ENCODE measurements at regions not wholly inside any gene's neighbourhood (a gene's known extent, or its start where the extent isn't known, plus 50 kb on each side); places are given as distances from the start of the nearest gene placed in this dataset.
"Not testable (repeated sequence)": the region's sequence is repeated elsewhere in the genome, so short reads cannot be mapped to it uniquely, and the experiment has no call there.

GRCh38 chr6:118739696-118740353, 88.4 kb upstream of the CEP85L start:
- peaks cover 16% of the 10 kb centered on the region for H3K4me1 Mint-ChIP-seq
- no peak for ATAC-seq
- H3K27ac Mint-ChIP-seq = no peak overlapping the region
- peaks cover 11% of the 10 kb centered on the region for H3K27me3 Mint-ChIP-seq
- H3K4me3 Mint-ChIP-seq = no peak overlapping the region
- no peaks in the 10 kb centered on the region for H3K9me3 ChIP-seq (ENCODE audit: control insufficient read depth, low read length, poor library complexity, severe bottlenecking)
- no peak for DNase-seq
- H3K36me3 Mint-ChIP-seq (ENCODE audit: low read depth) = peaks cover 5% of the 10 kb centered on the region

- peak overlapping the region; percentile 80 for H3K27ac Mint-ChIP-seq
- DNase-seq = no peak
- no peaks in the 10 kb centered on the region for H3K9me3 ChIP-seq (ENCODE audit: control insufficient read depth, low read length, poor library complexity, severe bottlenecking)
- H3K4me3 Mint-ChIP-seq = no peak overlapping the region
- ATAC-seq = no peak
- peaks cover 19% of the 10 kb centered on the region for H3K27me3 Mint-ChIP-seq
- H3K4me1 Mint-ChIP-seq = peaks cover 24% of the 10 kb centered on the region
- H3K36me3 Mint-ChIP-seq (ENCODE audit: low read depth) = peaks cover 5% of the 10 kb centered on the region
Measured at GRCh38 chr6:118736440-118736839, 85.0 kb upstream of the CEP85L start.

GRCh38 chr6:118735320-118735719, 83.9 kb upstream of the CEP85L start:
- peaks cover 24% of the 10 kb centered on the region for H3K4me1 Mint-ChIP-seq
- no peak overlapping the region for H3K4me3 Mint-ChIP-seq
- H3K27ac Mint-ChIP-seq = peak overlapping the region; percentile 80
- ATAC-seq (no peak), DNase-seq (no peak)
- H3K27me3 Mint-ChIP-seq = peaks cover 19% of the 10 kb centered on the region
- H3K9me3 ChIP-seq (ENCODE audit: control insufficient read depth, low read length, poor library complexity, severe bottlenecking) = no peaks in the 10 kb centered on the region
- H3K36me3 Mint-ChIP-seq (ENCODE audit: low read depth) = peaks cover 5% of the 10 kb centered on the region

- no peaks in the 10 kb centered on the region for H3K9me3 ChIP-seq (ENCODE audit: control insufficient read depth, low read length, poor library complexity, severe bottlenecking)
- peak in 1 of 3 donors; percentile 29 for DNase-seq
- Mint-ChIP-seq H3K4me1 (peaks cover 32% of the 10 kb centered on the region), H3K4me3 (peak overlapping the region; percentile 63), H3K27me3 (no peaks in the 10 kb centered on the region), H3K36me3 (ENCODE audit: low read depth) (peaks cover 2% of the 10 kb centered on the region), H3K27ac (peak overlapping the region; percentile 74)
- ATAC-seq = peak; percentile 85
Measured at GRCh38 chr6:118725944-118726343, 74.6 kb upstream of the CEP85L start.

- peak; percentile 27 for ATAC-seq
- peak overlapping the region; percentile 56 for H3K27ac Mint-ChIP-seq
- peaks cover 43% of the 10 kb centered on the region for H3K4me1 Mint-ChIP-seq
Measured at GRCh38 chr6:118724211-118724610, 72.8 kb upstream of the CEP85L start.

GRCh38 chr6:118722829-118723813, 71.7 kb upstream of the CEP85L start:
- no peak for ATAC-seq
- H3K4me3 Mint-ChIP-seq = no peak overlapping the region
- no peaks in the 10 kb centered on the region for H3K9me3 ChIP-seq (ENCODE audit: control insufficient read depth, low read length, poor library complexity, severe bottlenecking)
- H3K27ac Mint-ChIP-seq = no peak overlapping the region
- peaks cover 2% of the 10 kb centered on the region for H3K36me3 Mint-ChIP-seq (ENCODE audit: low read depth)
- peaks cover 42% of the 10 kb centered on the region for H3K4me1 Mint-ChIP-seq
- no peaks in the 10 kb centered on the region for H3K27me3 Mint-ChIP-seq
- DNase-seq = no peak

More at GRCh38 chr6:118724211-118724610, 72.8 kb upstream of the CEP85L start:
- peak overlapping the region; percentile 28 for H3K4me3 Mint-ChIP-seq
- no peaks in the 10 kb centered on the region for H3K9me3 ChIP-seq (ENCODE audit: control insufficient read depth, low read length, poor library complexity, severe bottlenecking)
- DNase-seq = no peak
- peaks cover 2% of the 10 kb centered on the region for H3K36me3 Mint-ChIP-seq (ENCODE audit: low read depth)
- no peaks in the 10 kb centered on the region for H3K27me3 Mint-ChIP-seq

GRCh38 chr6:118720125-118720473, 68.7 kb upstream of the CEP85L start:
- H3K4me3 Mint-ChIP-seq = peak overlapping the region; percentile 34
- H3K36me3 Mint-ChIP-seq (ENCODE audit: low read depth) = no peaks in the 10 kb centered on the region
- DNase-seq (no peak), ATAC-seq (no peak)
- peak overlapping the region; percentile 96 for H3K27ac Mint-ChIP-seq
- no peaks in the 10 kb centered on the region for H3K27me3 Mint-ChIP-seq
- H3K4me1 Mint-ChIP-seq = peaks cover 32% of the 10 kb centered on the region
- no peaks in the 10 kb centered on the region for H3K9me3 ChIP-seq (ENCODE audit: control insufficient read depth, low read length, poor library complexity, severe bottlenecking)

GRCh38 chr6:118719351-118720124, 68.1 kb upstream of the CEP85L start:
- Mint-ChIP-seq H3K36me3 (ENCODE audit: low read depth) (no peaks in the 10 kb centered on the region), H3K27me3 (no peaks in the 10 kb centered on the region), H3K4me1 (peaks cover 32% of the 10 kb centered on the region), H3K27ac (peak overlapping the region; percentile 96), H3K4me3 (peak overlapping the region; percentile 88)
- ATAC-seq (peak; percentile 79), DNase-seq (no peak)
- H3K9me3 ChIP-seq (ENCODE audit: control insufficient read depth, low read length, poor library complexity, severe bottlenecking) = no peaks in the 10 kb centered on the region

GRCh38 chr6:118718903-118719302, 67.5 kb upstream of the CEP85L start:
- Mint-ChIP-seq H3K36me3 (ENCODE audit: low read depth) (no peaks in the 10 kb centered on the region), H3K4me1 (peaks cover 27% of the 10 kb centered on the region), H3K4me3 (no peak overlapping the region), H3K27me3 (no peaks in the 10 kb centered on the region), H3K27ac (peak overlapping the region; percentile 96)
- ATAC-seq (no peak), DNase-seq (no peak)
- no peaks in the 10 kb centered on the region for H3K9me3 ChIP-seq (ENCODE audit: control insufficient read depth, low read length, poor library complexity, severe bottlenecking)

GRCh38 chr6:118718297-118718696, 66.9 kb upstream of the CEP85L start:
- ATAC-seq (no peak), DNase-seq (no peak)
- peaks cover 28% of the 10 kb centered on the region for H3K4me1 Mint-ChIP-seq
- no peaks in the 10 kb centered on the region for H3K36me3 Mint-ChIP-seq (ENCODE audit: low read depth)
- H3K27me3 Mint-ChIP-seq = no peaks in the 10 kb centered on the region
- no peak overlapping the region for H3K4me3 Mint-ChIP-seq
- H3K27ac Mint-ChIP-seq = peak overlapping the region; percentile 80
- no peaks in the 10 kb centered on the region for H3K9me3 ChIP-seq (ENCODE audit: control insufficient read depth, low read length, poor library complexity, severe bottlenecking)

GRCh38 chr6:118717106-118717505, 65.7 kb upstream of the CEP85L start:
- ATAC-seq = no peak
- no peak overlapping the region for H3K4me3 Mint-ChIP-seq
- H3K27ac Mint-ChIP-seq = no peak overlapping the region
- DNase-seq = no peak
- H3K9me3 ChIP-seq (ENCODE audit: control insufficient read depth, low read length, poor library complexity, severe bottlenecking) = no peaks in the 10 kb centered on the region
- H3K36me3 Mint-ChIP-seq (ENCODE audit: low read depth) = no peaks in the 10 kb centered on the region
- no peaks in the 10 kb centered on the region for H3K27me3 Mint-ChIP-seq
- H3K4me1 Mint-ChIP-seq = peaks cover 34% of the 10 kb centered on the region

- not testable (repeated sequence) for H3K9me3 ChIP-seq (ENCODE audit: control insufficient read depth, low read length, poor library complexity, severe bottlenecking); H3K27ac Mint-ChIP-seq; H3K36me3 Mint-ChIP-seq (ENCODE audit: low read depth); H3K4me3 Mint-ChIP-seq; H3K27me3 Mint-ChIP-seq; ATAC-seq; DNase-seq
- peaks cover 39% of the 10 kb centered on the region for H3K4me1 Mint-ChIP-seq
Measured at GRCh38 chr6:118715907-118716306, 64.5 kb upstream of the CEP85L start.

- no peak for DNase-seq
- H3K27ac Mint-ChIP-seq = no peak overlapping the region
- no peak overlapping the region for H3K4me3 Mint-ChIP-seq
- ATAC-seq = no peak
- H3K4me1 Mint-ChIP-seq = peaks cover 44% of the 10 kb centered on the region
- H3K27me3 Mint-ChIP-seq = no peaks in the 10 kb centered on the region
- H3K9me3 ChIP-seq (ENCODE audit: control insufficient read depth, low read length, poor library complexity, severe bottlenecking) = no peaks in the 10 kb centered on the region
- H3K36me3 Mint-ChIP-seq (ENCODE audit: low read depth) = no peaks in the 10 kb centered on the region
Measured at GRCh38 chr6:118715376-118715775, 64.0 kb upstream of the CEP85L start.

Data from T-helper 17 cell (primary cell).